ENCODE measurements at regions not wholly inside any gene's neighbourhood (a gene's known extent, or its start where the extent isn't known, plus 50 kb on each side); places are given as distances from the start of the nearest gene placed in this dataset.

DNA sequence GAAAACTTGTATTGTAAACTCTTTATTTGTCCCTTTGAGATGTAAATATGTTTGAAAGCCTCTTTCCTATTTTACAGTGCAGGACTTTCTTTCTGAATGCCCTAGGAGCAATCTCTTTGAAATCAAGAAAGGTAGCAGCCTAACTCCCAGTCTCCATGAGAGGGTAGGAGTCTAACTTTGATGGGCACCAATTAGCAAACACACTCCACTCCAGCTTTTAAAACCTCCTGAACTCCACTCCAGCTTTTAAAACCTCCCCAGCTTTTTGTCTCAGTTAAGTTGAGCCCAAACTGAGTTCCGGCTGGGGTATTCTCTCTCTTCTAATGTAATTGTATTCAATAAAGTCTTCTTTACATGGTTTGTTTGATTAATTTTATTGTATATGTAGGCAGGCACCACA, 493.7 kb upstream of the CDH7 start:
- Mint-ChIP-seq H3K9me3 (ENCODE audit: unreplicated experiment) (peaks cover 6% of the 10 kb centered on the region), H3K27me3 (ENCODE audit: unreplicated experiment) (no peaks in the 10 kb centered on the region), H3K27ac (ENCODE audit: unreplicated experiment) (no peak overlapping the region), H3K36me3 (ENCODE audit: unreplicated experiment) (no peaks in the 10 kb centered on the region), H3K4me1 (ENCODE audit: unreplicated experiment) (no peaks in the 10 kb centered on the region), H3K4me3 (ENCODE audit: unreplicated experiment) (no peak overlapping the region)
- DNase-seq (ENCODE audit: extremely low spot score, unreplicated experiment): no peak
- TF ChIP-seq, protein P1, sequence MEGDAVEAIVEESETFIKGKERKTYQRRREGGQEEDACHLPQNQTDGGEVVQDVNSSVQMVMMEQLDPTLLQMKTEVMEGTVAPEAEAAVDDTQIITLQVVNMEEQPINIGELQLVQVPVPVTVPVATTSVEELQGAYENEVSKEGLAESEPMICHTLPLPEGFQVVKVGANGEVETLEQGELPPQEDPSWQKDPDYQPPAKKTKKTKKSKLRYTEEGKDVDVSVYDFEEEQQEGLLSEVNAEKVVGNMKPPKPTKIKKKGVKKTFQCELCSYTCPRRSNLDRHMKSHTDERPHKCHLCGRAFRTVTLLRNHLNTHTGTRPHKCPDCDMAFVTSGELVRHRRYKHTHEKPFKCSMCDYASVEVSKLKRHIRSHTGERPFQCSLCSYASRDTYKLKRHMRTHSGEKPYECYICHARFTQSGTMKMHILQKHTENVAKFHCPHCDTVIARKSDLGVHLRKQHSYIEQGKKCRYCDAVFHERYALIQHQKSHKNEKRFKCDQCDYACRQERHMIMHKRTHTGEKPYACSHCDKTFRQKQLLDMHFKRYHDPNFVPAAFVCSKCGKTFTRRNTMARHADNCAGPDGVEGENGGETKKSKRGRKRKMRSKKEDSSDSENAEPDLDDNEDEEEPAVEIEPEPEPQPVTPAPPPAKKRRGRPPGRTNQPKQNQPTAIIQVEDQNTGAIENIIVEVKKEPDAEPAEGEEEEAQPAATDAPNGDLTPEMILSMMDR (IDR thresholded peaks at IDR 0.05): no peak

DNA sequence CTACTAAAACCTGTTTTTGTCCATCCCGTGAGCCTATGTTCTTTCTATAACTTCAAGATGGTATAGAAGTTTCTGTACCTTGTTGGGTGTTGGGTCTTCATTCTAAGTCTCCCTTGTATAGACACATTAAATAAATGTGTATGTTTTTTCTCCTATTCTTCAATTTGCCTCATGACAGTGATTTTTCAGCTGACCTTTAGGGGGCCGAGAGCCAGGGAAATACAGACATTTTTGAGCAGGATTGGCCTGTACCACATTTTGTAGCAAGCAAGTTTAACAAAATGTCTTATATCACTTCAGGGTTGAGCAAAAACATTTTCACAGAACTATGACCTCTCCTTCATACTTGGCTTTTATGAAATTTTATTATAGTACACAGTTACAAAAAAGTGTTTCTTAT, 495.4 kb upstream of the CDH7 start:
- Mint-ChIP-seq H3K36me3 (ENCODE audit: unreplicated experiment) (no peaks in the 10 kb centered on the region), H3K27me3 (ENCODE audit: unreplicated experiment) (no peaks in the 10 kb centered on the region), H3K27ac (ENCODE audit: unreplicated experiment) (no peak overlapping the region), H3K9me3 (ENCODE audit: unreplicated experiment) (peaks cover 6% of the 10 kb centered on the region), H3K4me1 (ENCODE audit: unreplicated experiment) (no peaks in the 10 kb centered on the region), H3K4me3 (ENCODE audit: unreplicated experiment) (no peak overlapping the region)
- TF ChIP-seq, protein P1 (IDR thresholded peaks at IDR 0.05): no peak
- no peak for DNase-seq (ENCODE audit: extremely low spot score, unreplicated experiment)

- Mint-ChIP-seq H3K4me1 (ENCODE audit: unreplicated experiment) (no peaks in the 10 kb centered on the region), H3K27me3 (ENCODE audit: unreplicated experiment) (no peaks in the 10 kb centered on the region), H3K9me3 (ENCODE audit: unreplicated experiment) (no peaks in the 10 kb centered on the region), H3K4me3 (ENCODE audit: unreplicated experiment) (no peak overlapping the region), H3K36me3 (ENCODE audit: unreplicated experiment) (no peaks in the 10 kb centered on the region), H3K27ac (ENCODE audit: unreplicated experiment) (no peak overlapping the region)
- TF ChIP-seq, protein P1 (IDR thresholded peaks at IDR 0.05): no peak
- DNase-seq (ENCODE audit: extremely low spot score, unreplicated experiment): no peak
These were observed 511.0 kb upstream of the CDH7 start for GRCh38 chr18:65239787-65240186.

DNA sequence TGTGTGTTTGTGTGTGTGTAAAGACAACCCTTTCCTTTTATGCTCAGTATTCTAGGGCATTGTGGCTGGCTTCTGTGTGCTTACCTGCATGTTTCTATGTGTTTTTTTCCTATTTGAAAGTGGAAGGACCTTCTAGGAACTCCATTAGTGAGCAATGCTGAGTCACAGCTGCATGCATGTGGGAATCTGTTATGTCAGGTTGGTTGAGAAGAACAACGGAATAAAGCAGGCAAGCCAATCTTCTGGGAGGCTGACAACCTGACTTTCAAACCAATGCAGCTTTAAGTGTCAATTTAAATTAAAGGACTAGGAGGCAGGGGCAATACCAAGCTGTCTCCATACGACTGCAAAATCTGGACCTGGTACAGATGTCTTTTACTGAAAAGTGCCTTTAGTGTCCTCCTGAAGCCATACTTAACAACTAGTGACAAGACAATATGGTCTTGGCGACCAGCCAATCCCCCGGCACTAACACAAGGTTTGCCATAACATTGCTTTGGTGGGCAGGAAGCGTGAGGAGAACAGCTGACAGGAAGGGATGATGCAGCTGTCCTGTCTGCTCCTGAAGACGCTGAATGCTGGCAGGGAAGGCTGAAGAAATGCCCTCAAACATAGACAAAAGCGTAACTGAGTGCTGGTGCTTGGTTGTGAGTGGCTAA, 514.7 kb upstream of the CDH7 start:
- Mint-ChIP-seq H3K27me3 (ENCODE audit: unreplicated experiment) (no peaks in the 10 kb centered on the region), H3K27ac (ENCODE audit: unreplicated experiment) (no peak overlapping the region), H3K36me3 (ENCODE audit: unreplicated experiment) (no peaks in the 10 kb centered on the region), H3K9me3 (ENCODE audit: unreplicated experiment) (no peaks in the 10 kb centered on the region), H3K4me3 (ENCODE audit: unreplicated experiment) (no peak overlapping the region), H3K4me1 (ENCODE audit: unreplicated experiment) (no peaks in the 10 kb centered on the region)
- no peak for DNase-seq (ENCODE audit: extremely low spot score, unreplicated experiment)
- TF ChIP-seq, protein P1 (IDR thresholded peaks at IDR 0.05): no peak

DNA sequence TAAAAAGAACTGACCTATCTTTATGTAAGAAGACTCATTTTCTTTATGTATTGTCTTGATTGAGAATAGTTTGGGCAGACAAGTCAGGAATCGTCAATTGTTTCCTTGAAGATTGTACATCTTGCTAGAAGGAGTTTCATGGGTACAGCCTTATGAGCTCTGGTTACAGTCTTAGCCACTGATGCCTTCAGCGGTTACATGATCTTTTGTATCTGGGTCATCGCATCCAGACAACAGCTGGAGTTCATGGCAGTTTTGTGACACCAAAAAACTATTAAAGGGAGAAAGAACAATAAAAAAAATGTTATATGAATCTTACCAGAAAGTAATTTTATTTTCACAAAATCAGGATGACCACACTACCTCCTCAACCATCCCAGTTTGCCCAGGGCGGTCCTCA, 520.5 kb upstream of the CDH7 start:
- Mint-ChIP-seq H3K4me1 (ENCODE audit: unreplicated experiment) (no peaks in the 10 kb centered on the region), H3K9me3 (ENCODE audit: unreplicated experiment) (peaks cover 3% of the 10 kb centered on the region), H3K27me3 (ENCODE audit: unreplicated experiment) (no peaks in the 10 kb centered on the region), H3K4me3 (ENCODE audit: unreplicated experiment) (no peak overlapping the region), H3K36me3 (ENCODE audit: unreplicated experiment) (no peaks in the 10 kb centered on the region), H3K27ac (ENCODE audit: unreplicated experiment) (no peak overlapping the region)
- TF ChIP-seq, protein P1 (IDR thresholded peaks at IDR 0.05): no peak
- no peak for DNase-seq (ENCODE audit: extremely low spot score, unreplicated experiment)

All from osteocyte (in vitro differentiated cells).